ENCODE measurements at regions not wholly inside any gene's neighbourhood (a gene's known extent, or its start where the extent isn't known, plus 50 kb on each side); places are given as distances from the start of the nearest gene placed in this dataset.

DNA sequence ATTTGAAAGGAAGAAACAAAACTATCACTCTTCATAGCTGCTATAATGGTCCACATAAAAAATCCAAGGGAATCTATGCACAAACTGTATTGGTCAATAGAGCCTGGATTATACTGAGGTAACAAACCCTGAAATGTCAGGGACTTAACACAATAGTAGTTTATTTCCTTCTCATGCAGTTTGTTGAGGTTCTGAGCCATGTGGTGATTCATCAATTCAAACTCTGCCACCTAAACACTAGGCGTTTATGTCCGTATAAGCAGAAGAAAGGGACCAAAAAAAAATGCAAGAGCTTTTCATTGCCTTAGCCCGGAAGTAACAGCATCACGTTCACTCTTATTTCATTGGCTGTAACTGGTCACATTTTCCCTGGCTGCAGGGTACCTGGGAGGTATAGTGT lies 464.7 kb downstream of the ZSWIM6 start:
- no peak for TF ChIP-seq CTCF (IDR thresholded peaks at IDR 0.05; ENCODE audit: insufficient read depth, missing control alignments)
- DNase-seq (ENCODE audit: insufficient read length, low spot score) (no peak), FAIRE-seq (no peak)

GRCh38 chr5:61800450-61800849 lies 468.4 kb downstream of the ZSWIM6 start:
- DNase-seq (ENCODE audit: insufficient read length, low spot score): no peak
- no peak for TF ChIP-seq CTCF (IDR thresholded peaks at IDR 0.05; ENCODE audit: insufficient read depth, missing control alignments)
- FAIRE-seq: no peak

DNA sequence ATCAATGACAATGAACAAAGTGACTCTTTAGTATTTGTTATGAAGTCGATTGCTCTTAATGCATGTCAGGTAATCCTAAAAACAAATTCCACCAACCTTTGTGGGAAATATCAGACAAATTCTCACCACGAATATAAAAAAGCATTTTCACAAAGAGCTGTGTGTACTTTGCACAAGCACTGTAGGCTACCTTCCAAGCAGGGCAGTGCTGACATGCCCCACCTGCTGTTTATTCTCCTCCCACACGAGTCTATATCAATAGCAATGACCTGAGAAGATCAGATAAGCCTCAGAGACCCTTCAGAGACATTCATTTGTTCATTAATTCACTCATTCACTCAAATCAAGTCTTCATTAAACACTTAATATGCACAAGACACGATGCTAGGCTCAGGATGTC lies 469.1 kb downstream of the ZSWIM6 start:
- no peak for TF ChIP-seq CTCF (IDR thresholded peaks at IDR 0.05; ENCODE audit: insufficient read depth, missing control alignments)
- FAIRE-seq (no peak), DNase-seq (ENCODE audit: insufficient read length, low spot score) (no peak)

GRCh38 chr5:61802456-61802855 lies 470.4 kb downstream of the ZSWIM6 start:
- no peak for TF ChIP-seq CTCF (IDR thresholded peaks at IDR 0.05; ENCODE audit: insufficient read depth, missing control alignments)
- no peak for DNase-seq (ENCODE audit: insufficient read length, low spot score)
- FAIRE-seq: no peak

GRCh38 chr5:61805101-61805500 lies 473.0 kb downstream of the ZSWIM6 start:
- DNase-seq (ENCODE audit: insufficient read length, low spot score): no peak
- no peak for TF ChIP-seq CTCF (IDR thresholded peaks at IDR 0.05; ENCODE audit: insufficient read depth, missing control alignments)
- FAIRE-seq: no peak

DNA sequence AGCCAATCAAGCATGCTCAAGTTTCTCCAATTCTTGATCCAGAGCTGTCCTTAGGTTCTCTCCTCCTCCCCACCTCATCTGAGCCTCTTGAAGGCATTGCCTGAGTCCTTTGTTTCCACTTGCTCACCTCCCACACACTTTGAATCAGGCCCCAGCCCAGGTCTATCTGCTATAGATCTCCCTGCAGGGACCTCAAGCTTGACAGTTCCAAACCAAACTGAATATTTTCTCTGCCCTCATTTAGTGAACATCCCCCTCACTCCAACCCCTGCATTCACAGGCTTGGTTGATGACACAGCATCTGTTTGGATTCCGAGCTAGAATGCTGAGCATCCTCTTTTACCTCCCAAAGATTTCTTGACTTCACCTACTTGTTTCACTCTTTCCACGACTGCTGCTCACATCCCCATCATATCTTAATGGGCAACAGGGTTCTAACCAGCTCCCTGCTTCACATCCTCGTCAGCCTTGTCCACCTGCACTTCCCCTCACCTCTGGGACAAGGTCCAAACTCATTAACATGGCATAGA lies 474.5 kb downstream of the ZSWIM6 start:
- DNase-seq (ENCODE audit: insufficient read length, low spot score) (no peak), FAIRE-seq (no peak)
- no peak for TF ChIP-seq CTCF (IDR thresholded peaks at IDR 0.05; ENCODE audit: insufficient read depth, missing control alignments)

DNA sequence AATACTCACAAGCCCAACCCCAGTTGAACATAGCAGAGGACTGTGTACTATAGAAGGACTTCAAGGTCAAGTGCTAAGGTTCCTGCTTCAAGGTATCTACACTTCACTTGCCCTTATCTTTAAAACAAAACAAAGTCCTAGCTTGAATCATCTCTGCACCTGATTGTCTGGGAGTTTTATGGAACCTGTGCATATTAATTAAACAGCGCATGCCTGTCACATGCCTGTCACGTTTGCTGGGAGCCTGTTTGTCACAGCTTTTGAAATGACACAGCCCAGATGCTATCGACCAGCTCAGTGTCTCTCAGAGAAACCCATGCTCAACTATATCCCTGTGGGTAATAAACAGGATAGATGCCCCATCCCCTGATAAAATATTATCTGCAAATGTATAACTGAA lies 476.0 kb downstream of the ZSWIM6 start:
- DNase-seq (ENCODE audit: insufficient read length, low spot score) (no peak), FAIRE-seq (no peak)

More for the DNA sequence above, 476.0 kb downstream of the ZSWIM6 start:
- no peak for TF ChIP-seq CTCF (IDR thresholded peaks at IDR 0.05; ENCODE audit: insufficient read depth, missing control alignments)
